ENCODE measurements at regions not wholly inside any gene's neighbourhood (a gene's known extent, or its start where the extent isn't known, plus 50 kb on each side); places are given as distances from the start of the nearest gene placed in this dataset.

DNA sequence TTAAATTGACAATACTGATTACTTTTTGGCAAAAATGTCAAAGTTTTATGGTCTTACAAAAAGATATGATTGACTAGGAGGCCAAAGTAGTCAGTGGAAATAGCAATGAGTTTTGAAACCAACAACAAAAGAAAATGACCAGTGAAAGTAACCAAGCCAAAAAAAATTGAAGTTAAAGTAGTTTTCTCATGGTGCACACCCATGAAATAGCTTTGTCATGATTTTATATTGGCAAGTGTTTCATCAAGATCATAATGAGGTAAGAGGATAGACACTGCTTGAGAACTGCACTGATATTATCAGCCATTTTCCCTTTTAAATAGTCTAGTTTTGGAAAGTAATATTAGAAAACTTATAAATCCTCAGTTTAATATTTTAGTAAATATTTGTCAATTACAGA lies 206.2 kb upstream of the ADAMTS5 start:
- no peaks in the 10 kb centered on the region for H3K36me3 ChIP-seq
- H3K4me3 ChIP-seq = no peak overlapping the region
- TF ChIP-seq EP300 (IDR thresholded peaks at IDR 0.05) = no peak
- TF ChIP-seq, protein P1, sequence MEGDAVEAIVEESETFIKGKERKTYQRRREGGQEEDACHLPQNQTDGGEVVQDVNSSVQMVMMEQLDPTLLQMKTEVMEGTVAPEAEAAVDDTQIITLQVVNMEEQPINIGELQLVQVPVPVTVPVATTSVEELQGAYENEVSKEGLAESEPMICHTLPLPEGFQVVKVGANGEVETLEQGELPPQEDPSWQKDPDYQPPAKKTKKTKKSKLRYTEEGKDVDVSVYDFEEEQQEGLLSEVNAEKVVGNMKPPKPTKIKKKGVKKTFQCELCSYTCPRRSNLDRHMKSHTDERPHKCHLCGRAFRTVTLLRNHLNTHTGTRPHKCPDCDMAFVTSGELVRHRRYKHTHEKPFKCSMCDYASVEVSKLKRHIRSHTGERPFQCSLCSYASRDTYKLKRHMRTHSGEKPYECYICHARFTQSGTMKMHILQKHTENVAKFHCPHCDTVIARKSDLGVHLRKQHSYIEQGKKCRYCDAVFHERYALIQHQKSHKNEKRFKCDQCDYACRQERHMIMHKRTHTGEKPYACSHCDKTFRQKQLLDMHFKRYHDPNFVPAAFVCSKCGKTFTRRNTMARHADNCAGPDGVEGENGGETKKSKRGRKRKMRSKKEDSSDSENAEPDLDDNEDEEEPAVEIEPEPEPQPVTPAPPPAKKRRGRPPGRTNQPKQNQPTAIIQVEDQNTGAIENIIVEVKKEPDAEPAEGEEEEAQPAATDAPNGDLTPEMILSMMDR (IDR thresholded peaks at IDR 0.05) = no peak
- no peak for TF ChIP-seq POLR2AphosphoS5 (IDR thresholded peaks at IDR 0.05)
- TF ChIP-seq POLR2A (IDR thresholded peaks at IDR 0.05) = no peak
- no peaks in the 10 kb centered on the region for H3K9me3 ChIP-seq
- no peak for DNase-seq (ENCODE audit: low spot score in 2 of 2)
- no peaks in the 10 kb centered on the region for H3K27me3 ChIP-seq
- H3K4me1 ChIP-seq = peaks cover 8% of the 10 kb centered on the region
- no peak overlapping the region for H3K27ac ChIP-seq

DNA sequence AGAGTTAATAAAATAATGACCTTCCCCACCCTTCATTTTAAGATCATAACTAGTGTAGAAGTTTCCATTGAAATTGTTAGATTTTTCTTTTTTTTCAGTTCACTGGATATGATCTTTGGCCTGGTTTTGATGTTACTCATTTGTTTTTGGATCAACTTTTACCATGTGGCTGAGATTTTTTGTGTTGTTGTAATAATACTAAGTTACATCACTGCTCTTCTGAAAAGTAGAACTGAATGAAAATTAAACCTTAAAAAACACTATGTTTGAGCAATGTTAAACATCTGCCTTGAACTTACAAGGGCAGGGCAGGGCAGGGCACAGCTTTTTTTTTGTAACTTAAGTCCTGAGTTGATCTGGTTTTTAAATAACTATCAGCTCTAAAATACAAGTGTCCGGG lies 204.8 kb upstream of the ADAMTS5 start:
- H3K27ac ChIP-seq = no peak overlapping the region
- DNase-seq (ENCODE audit: low spot score in 2 of 2) = no peak
- no peaks in the 10 kb centered on the region for H3K9me3 ChIP-seq
- WGBS = 41% methylated on average over 1 of the region's 1 CpG
- H3K36me3 ChIP-seq = no peaks in the 10 kb centered on the region
- H3K4me3 ChIP-seq = no peak overlapping the region
- H3K27me3 ChIP-seq = no peaks in the 10 kb centered on the region
- peaks cover 8% of the 10 kb centered on the region for H3K4me1 ChIP-seq
- no peak for TF ChIP-seq EP300 (IDR thresholded peaks at IDR 0.05)
- no peak for TF ChIP-seq POLR2A (IDR thresholded peaks at IDR 0.05)
- TF ChIP-seq POLR2AphosphoS5 (IDR thresholded peaks at IDR 0.05) = no peak
- TF ChIP-seq, protein P1 (IDR thresholded peaks at IDR 0.05) = no peak

DNA sequence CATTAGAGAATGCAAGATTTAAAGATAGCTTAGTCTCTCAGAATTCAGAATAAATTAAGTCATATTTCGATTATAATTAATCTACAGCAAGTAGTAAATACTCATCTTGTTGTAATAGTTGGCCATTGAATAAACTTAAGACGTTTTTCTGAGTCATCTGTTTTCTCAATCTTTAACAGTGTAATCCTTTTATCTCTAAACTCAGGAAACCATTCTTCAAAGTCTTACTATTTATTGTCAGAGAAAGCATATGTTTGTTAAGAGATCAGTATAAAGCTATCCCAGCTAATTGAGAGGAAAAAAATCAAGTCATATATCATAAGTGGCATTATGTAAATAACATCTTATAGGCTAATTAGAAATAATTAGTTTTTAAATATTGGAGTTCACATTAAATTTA lies 201.2 kb upstream of the ADAMTS5 start:
- H3K9me3 ChIP-seq = no peaks in the 10 kb centered on the region
- H3K4me3 ChIP-seq = no peak overlapping the region
- H3K27ac ChIP-seq = no peak overlapping the region
- H3K4me1 ChIP-seq = peaks cover 6% of the 10 kb centered on the region
- DNase-seq (ENCODE audit: low spot score in 2 of 2) = no peak
- no peaks in the 10 kb centered on the region for H3K36me3 ChIP-seq
- TF ChIP-seq EP300 (IDR thresholded peaks at IDR 0.05) (no peak), POLR2AphosphoS5 (IDR thresholded peaks at IDR 0.05) (no peak), POLR2A (IDR thresholded peaks at IDR 0.05) (no peak)
- TF ChIP-seq, protein P1 (IDR thresholded peaks at IDR 0.05) = no peak
- WGBS = 35% methylated on average over 2 of the region's 2 CpGs
- no peaks in the 10 kb centered on the region for H3K27me3 ChIP-seq

DNA sequence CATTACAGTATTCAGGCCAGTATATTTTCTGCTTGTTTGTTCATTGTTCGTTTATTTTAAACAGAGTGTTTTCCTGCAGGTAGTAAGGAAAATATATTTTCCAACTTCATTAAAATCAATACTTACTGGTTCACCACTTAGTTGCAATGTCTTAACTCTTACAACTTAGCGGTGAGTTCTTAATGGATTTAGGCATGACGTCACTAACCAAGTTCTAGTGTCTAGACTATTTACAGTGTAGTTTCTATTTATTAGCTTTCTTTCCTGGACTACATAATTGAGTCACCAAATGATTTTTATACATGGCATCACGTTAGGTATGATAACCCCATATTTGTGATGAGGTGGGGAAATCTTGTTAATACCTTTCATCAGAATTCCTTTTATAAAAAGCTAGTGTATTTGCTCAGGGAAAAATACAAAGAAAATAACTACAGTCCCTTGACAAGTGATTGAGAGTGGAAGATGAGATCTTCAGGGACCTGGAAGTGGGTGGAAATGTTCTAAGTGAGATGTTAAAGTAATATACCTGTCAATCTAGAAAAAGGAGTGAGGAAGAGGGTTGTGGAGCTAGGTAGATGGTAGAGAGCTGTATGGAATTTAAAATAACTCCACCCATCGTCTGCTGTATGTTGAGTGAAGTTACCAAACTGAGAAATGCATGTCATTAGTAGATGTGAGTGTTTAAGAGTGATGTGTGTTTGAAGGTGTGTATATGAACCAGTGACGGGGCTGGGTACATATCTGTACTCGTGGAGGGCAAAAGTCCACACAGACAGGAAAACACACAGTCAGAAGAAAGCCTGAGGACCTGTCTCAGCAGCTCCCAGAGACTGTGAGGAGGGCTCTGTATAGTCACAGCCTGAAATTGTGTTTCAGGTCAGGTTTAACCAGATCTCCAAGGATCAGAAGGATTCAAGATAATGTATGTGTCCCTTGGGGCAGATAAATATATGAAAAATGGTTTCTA lies 197.6 kb upstream of the ADAMTS5 start:
- Histone ChIP-seq H3K27ac (no peak overlapping the region), H3K36me3 (no peaks in the 10 kb centered on the region), H3K4me1 (no peaks in the 10 kb centered on the region), H3K9me3 (no peaks in the 10 kb centered on the region), H3K4me3 (no peak overlapping the region), H3K27me3 (no peaks in the 10 kb centered on the region)
- DNase-seq (ENCODE audit: low spot score in 2 of 2) = no peak
- TF ChIP-seq, protein P1 (IDR thresholded peaks at IDR 0.05) = no peak
- TF ChIP-seq POLR2AphosphoS5 (IDR thresholded peaks at IDR 0.05) (no peak), POLR2A (IDR thresholded peaks at IDR 0.05) (no peak), EP300 (IDR thresholded peaks at IDR 0.05) (no peak)
- 71% methylated on average over 7 of the region's 7 CpGs for WGBS

DNA sequence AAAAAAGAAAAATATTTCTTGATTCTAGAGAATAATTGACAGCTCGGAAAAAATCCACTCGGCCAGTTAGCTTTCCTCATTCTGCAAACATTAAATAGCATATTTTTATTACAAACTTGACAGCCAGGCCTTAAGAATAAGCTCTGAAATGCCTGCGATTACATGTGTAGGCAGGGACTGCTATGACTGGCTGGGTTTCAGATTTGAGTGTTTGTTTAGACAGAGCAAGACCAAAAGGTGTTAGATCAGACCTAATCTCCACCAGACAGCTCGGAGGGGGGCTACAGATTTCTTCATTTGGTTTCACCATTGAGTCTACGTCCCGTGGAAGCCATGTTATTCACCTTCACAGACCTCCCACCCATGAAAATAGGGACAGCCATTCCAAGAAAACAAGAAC lies 192.1 kb upstream of the ADAMTS5 start:
- H3K27ac ChIP-seq = no peak overlapping the region
- DNase-seq (ENCODE audit: low spot score in 2 of 2) = no peak
- WGBS = 67% methylated on average over 6 of the region's 6 CpGs
- TF ChIP-seq POLR2A (IDR thresholded peaks at IDR 0.05) (no peak), EP300 (IDR thresholded peaks at IDR 0.05) (no peak), POLR2AphosphoS5 (IDR thresholded peaks at IDR 0.05) (no peak)
- TF ChIP-seq, protein P1 (IDR thresholded peaks at IDR 0.05) = no peak
- H3K4me3 ChIP-seq = no peak overlapping the region
- no peaks in the 10 kb centered on the region for H3K4me1 ChIP-seq
- H3K9me3 ChIP-seq = no peaks in the 10 kb centered on the region
- H3K36me3 ChIP-seq = no peaks in the 10 kb centered on the region
- no peaks in the 10 kb centered on the region for H3K27me3 ChIP-seq

All from suprapubic skin (tissue), 4 donors.